ENCODE measurements at regions not wholly inside any gene's neighbourhood (a gene's known extent, or its start where the extent isn't known, plus 50 kb on each side); places are given as distances from the start of the nearest gene placed in this dataset.

DNA sequence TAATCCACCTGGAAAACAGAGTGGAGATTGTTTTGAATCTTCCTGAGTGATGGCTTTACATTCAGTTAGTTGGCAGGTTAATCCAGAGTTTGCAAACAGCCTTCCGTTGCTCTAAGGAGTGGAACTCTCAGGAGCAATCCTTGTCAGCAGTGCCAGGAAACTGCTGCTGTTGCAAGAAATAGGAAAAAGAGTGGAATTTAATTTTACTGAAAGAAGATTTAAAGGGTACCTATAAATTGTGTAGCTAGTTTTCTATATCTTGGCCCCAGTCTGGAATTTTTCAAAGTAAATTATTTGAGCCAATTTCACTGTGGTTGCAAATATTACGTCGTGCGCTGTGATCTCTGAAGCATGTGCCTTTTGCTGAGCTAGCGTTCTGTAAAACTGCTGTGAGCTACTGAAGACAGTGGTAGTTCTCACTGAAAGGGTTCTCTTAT is 55.5 kb upstream of the SLC5A12 start:
- no peaks in the 10 kb centered on the region for H3K9me3 ChIP-seq
- no peak overlapping the region for H3K4me3 ChIP-seq
- DNase-seq = peak; percentile 3
- no peaks in the 10 kb centered on the region for H3K27me3 ChIP-seq
- H3K36me3 ChIP-seq = no peaks in the 10 kb centered on the region

DNA sequence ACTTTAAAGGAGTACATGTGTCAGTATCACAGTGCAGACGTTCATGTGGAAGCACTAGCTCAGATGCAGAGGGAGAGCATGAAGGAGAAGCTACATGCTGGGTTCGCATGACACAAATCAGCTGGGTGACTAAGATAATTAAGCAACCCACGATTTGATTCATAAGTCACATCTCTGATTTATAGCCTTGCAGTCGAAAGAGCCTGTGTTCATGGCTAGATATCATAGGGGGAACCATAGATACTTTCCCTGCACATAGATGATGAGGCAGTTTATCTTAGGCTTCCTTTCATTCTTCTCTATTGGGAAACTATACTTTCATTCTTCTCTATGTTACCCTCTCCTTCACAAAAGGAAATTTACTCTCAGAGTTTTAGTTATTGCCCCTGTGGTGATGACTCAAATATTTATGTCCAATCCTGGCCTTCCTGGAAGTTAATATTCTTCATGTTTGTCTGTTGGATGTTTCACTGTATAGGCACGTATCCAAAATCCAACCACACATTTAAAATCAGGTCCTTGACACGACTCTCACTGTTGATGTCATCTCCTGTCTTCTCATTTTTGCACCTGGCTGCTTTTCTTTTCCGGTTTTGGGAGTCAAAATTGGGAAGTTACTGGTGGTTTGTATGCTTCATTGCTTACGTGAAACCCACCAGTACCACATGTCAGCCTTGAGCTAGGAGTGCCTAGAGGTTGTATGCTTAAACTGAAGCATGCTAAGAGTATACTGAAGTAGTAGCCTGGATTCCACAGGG is 56.3 kb upstream of the SLC5A12 start:
- H3K36me3 ChIP-seq = no peaks in the 10 kb centered on the region
- peak; percentile 30 for DNase-seq
- H3K4me3 ChIP-seq = peak overlapping the region; percentile 25
- H3K9me3 ChIP-seq = no peaks in the 10 kb centered on the region
- H3K27me3 ChIP-seq = no peaks in the 10 kb centered on the region

DNA sequence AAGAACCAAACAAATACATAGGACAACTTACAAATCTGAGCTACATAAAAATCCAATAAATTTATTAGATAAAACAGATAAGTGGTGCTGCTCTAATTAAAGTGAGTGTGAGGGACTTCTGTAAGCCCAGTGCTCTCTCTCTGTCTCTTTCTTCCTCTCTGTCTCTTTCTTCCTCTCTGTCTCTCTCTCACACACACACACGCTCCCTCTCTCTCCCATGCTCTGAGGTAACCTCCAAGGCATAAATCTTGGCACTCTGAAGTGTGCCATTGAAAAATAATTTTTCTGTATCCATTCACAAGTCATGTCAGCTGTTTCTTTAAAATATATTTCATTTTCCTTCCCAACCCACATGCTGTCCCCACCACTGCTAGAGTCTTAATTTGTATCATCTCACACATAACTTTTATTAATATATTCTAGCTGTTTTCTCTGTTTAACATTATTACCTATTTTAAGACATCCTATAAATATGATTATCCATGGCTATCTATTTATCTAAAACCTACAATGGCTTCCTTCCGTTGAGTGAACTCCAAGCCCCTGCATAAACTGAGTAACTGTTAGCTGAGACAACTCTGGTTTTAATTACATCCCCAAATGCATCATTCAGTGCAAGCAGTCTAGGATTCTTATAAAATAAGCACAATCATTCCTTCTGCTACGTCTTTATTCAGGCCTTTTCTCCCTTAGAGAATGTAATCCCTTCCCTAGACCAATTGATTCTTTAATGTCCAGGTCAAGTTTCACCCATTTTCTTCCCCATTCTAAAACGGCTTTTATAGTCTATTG is 57.4 kb upstream of the SLC5A12 start:
- Histone ChIP-seq H3K9me3 (no peaks in the 10 kb centered on the region), H3K4me3 (no peak overlapping the region), H3K36me3 (no peaks in the 10 kb centered on the region), H3K27me3 (no peaks in the 10 kb centered on the region)
- DNase-seq = no peak

DNA sequence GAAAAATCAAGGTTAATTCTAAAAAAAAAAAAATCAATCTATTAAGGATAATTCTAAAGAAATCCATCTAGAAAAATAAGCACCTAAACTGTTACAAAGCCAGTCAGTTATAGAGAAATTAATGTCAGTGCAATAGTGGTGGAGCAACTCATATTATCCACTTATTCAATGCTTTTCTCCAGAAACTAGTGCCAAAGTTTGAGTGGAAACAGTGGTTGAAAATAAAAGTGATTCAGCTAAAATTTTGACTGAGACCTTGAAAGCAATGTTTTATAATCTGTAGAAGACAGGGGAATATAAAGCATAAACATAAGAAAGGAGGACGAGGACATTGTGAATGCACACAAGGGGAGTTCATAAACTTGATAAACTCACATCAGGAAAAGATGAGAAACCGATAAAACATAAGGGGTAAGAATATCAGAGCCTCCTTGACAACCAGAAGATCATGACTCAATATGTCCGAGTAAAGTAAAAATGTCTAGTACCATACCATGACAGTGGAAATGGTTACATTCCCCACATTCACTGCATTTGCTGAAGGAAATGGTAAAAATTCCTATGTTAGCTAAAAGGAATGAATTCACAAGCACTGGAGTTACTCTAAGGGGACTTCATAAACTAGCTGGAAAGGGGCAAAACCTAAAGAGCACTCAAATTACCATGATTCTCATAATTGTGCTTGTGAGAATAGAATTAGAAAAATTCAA is 58.7 kb upstream of the SLC5A12 start:
- no peak for DNase-seq
- Histone ChIP-seq H3K36me3 (no peaks in the 10 kb centered on the region), H3K9me3 (no peaks in the 10 kb centered on the region), H3K4me3 (no peak overlapping the region), H3K27me3 (no peaks in the 10 kb centered on the region)

DNA sequence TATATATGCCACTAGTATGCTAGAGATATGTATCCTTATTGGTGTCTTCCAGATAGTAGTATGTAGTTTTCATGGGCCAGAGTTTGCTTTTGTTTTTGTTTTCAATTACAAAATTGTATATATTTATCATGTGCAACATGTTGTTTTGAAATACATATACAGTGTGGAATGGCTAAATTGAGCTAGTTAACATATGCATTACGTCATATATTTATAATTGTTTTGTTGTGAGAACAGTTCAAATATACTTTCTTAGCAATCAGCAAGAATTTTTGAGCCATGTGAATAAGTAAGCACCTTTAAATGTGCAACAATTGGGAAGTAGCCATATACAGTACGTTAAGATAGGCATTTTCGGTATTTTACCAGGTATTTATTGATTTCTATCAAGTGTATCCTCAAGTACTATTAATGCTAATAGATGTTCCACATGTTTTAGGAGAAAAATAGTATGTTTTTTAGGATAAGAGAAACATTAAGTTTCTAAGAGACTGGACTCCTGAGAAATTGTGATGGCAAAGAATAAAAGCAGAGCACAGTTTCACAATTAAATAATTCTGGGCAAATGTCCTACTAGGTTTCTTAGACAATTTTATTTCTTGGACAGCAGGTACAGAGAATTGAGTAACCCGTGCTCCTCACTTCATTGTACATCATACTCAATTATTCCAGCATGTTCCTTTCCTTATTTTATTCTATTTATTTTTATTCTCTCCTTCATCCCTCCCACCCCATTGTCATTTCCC is 60.5 kb upstream of the SLC5A12 start:
- no peak for DNase-seq
- Histone ChIP-seq H3K36me3 (no peaks in the 10 kb centered on the region), H3K27me3 (no peaks in the 10 kb centered on the region), H3K9me3 (no peaks in the 10 kb centered on the region), H3K4me3 (no peak overlapping the region)

DNA sequence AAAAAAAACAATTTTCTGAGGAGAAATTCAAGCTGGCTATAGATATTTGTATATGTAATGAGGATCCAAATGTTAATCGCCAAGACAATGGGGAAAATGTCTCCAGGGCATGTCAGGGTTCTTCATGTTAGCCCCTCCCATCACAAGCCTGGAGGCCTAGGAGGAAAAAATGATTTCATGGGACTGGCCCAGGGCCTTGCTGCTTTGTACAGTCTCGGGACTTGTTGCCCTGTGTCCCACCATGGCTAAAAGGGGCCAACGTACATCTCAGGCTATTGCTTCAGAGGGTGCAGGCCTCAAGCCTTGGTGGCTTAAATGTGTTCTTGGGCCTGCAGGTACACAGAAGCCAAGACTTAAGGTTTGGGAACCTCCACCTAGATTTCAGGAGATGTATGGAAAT is 62.1 kb upstream of the SLC5A12 start:
- H3K4me3 ChIP-seq = no peak overlapping the region
- no peaks in the 10 kb centered on the region for H3K9me3 ChIP-seq
- H3K36me3 ChIP-seq = no peaks in the 10 kb centered on the region
- H3K27me3 ChIP-seq = no peaks in the 10 kb centered on the region
- no peak for DNase-seq

DNA sequence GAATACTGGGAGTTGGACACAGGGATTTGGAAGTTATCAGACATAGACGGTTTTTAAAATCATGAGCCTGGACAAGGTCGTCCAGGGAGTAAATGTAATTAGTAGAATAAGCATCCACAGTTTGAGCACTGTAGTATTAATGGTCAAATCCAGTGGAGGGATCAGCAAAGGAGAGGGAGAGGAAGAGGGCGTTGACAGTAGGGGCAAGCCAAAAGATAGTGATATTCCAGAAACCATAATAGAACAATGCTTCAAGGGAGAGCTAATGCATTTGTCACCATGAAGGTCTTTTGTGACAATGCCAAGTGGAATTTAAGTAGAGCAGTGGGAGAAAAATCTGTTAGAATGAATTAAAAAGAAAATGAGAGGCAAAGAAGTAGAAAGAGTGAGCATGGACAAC is 68.9 kb upstream of the SLC5A12 start:
- H3K4me3 ChIP-seq = no peak overlapping the region
- DNase-seq = no peak
- no peaks in the 10 kb centered on the region for H3K36me3 ChIP-seq
- no peaks in the 10 kb centered on the region for H3K27me3 ChIP-seq
- H3K9me3 ChIP-seq = no peaks in the 10 kb centered on the region

DNA sequence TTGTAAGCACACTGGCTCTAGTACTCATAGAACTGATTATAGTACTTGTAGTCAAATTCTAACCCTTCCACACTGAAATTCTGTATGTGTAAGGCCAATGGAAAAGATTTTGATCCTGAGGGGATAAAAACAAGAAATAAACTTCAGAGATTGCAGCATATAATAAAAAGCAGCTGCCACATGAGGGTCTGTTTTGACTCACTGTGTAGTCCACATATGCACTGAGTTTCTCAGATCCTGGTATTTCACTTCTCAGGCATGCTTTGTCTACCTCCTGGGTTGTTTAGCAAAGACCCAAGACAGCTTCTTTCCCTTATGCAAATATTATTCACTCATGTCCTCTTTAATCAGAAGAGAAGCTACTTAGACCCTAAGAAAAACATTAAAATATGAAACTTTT is 71.1 kb upstream of the SLC5A12 start:
- Histone ChIP-seq H3K9me3 (no peaks in the 10 kb centered on the region), H3K36me3 (no peaks in the 10 kb centered on the region), H3K27me3 (no peaks in the 10 kb centered on the region), H3K4me3 (no peak overlapping the region)
- no peak for DNase-seq

DNA sequence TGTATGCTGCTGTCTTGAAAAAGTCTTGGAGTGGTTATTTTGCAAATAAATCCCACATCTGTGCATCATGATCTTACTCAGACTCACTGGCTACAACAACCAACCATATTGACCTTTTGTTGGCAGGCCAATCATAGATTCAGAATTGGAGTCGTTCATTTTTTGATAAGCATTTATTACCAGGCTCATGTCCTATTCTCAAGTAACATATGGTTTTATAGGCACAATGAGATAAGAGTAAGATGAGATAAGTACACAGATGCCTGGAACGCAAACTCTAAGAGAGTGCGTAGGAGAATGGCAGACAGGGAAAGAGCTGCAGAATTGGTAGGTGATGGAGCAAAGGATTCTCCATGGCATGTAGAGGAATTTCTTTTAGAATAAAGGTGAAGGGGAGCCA is 71.6 kb upstream of the SLC5A12 start:
- DNase-seq = no peak
- no peaks in the 10 kb centered on the region for H3K27me3 ChIP-seq
- no peaks in the 10 kb centered on the region for H3K9me3 ChIP-seq
- no peaks in the 10 kb centered on the region for H3K36me3 ChIP-seq
- H3K4me3 ChIP-seq = no peak overlapping the region

DNA sequence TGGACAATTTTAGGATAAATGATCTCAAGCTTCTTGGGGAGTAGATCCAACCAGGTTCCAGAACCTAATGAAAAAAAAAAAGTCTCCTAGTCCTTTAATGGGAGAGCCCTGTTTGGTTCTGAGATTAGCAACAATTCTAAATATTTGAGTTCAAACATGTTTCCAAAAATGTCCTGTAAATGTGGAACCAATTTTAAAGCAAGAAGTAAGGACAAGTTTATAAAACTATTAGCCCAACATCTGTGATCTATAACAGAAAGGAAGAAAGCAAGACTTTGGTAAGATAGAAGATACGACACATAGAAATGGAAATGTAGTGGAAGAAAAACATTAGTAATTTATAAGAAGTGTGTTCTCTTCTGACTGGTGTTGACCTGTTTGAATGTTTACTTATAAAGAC is 79.7 kb upstream of the SLC5A12 start:
- no peak for DNase-seq
- Histone ChIP-seq H3K27me3 (no peaks in the 10 kb centered on the region), H3K4me3 (no peak overlapping the region), H3K9me3 (no peaks in the 10 kb centered on the region), H3K36me3 (no peaks in the 10 kb centered on the region)

DNA sequence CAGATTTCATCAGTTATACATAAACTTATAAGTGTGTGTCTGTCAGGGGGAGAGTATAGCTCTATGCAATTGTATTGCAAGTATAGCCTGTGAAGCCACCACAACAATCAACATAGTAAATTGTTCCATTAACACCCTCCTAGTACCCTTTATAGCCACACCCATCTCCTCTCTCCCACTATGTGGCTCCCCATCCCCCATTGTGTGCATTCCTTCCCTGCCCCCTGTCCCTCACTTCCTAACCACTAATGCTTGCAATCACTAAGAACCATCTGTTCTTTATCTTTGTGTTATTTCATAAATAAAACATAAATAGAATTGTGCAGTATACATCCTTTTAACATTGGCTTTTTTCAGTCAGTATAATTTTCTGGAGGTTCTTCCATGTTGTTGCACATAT is 83.1 kb upstream of the SLC5A12 start:
- Histone ChIP-seq H3K27me3 (no peaks in the 10 kb centered on the region), H3K36me3 (no peaks in the 10 kb centered on the region), H3K4me3 (no peak overlapping the region), H3K9me3 (no peaks in the 10 kb centered on the region)
- no peak for DNase-seq

DNA sequence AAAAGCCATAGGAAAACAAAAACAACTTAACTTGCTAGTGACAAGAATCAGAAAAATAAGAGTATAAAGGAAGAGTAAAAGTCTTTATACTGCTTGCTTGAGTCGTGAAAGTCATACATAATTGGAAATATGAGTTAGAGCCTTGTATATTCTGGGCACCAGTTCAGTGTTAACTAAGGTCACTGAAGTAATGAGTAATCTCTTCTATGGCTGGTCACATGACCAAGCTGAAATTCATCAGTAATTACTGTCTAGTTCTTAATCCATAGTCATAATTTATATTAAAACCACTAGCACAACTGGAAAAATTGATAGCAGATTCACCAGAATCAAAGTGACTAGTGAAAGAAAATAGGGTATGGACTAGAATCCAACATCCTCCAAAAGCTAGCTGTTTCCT is 84.4 kb upstream of the SLC5A12 start:
- H3K36me3 ChIP-seq = no peaks in the 10 kb centered on the region
- H3K27me3 ChIP-seq = no peaks in the 10 kb centered on the region
- no peaks in the 10 kb centered on the region for H3K9me3 ChIP-seq
- H3K4me3 ChIP-seq = no peak overlapping the region
- DNase-seq = no peak

DNA sequence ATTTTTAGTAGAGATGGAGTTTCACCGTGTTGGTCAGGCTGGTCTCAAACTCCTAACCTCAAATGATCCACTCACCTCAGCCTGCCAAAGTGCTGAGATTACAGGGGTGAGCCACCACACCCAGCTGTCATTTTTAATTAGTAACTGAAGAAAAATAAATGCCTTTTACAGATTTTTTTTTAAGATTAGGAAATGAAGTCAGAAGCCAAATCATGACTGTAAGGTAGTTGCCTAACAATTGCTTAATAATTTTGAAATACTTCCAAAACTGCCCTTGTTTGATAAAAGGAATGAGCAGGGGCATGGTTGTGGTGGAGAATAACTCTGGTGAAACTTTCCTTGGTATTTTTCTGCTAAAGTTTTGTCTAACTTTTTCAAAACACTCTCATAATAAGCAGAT is 98.9 kb upstream of the SLC5A12 start:
- H3K36me3 ChIP-seq = peaks cover 26% of the 10 kb centered on the region
- H3K4me3 ChIP-seq = no peak overlapping the region
- peaks cover 13% of the 10 kb centered on the region for H3K9me3 ChIP-seq
- peak; percentile 28 for DNase-seq
- no peaks in the 10 kb centered on the region for H3K27me3 ChIP-seq

DNA sequence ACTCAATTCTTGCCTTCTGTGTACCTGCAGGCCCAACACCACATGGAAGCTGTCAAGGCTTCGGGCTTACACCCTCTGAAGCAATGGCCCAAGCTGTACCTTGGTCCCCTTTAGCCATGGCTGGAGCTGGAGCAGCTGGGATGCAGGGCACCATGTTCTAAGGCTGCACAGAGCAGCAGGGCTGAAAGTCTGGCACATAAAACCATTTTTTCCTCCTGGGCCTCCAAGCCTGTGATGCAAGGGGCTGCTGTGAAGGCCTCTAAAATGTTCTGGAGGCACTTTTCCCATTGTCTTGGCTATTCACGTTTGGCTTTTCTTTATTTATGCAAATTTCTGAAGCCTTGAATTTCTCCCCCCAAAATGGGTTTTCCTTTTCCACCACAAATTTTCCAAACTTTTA is 102.1 kb upstream of the SLC5A12 start:
- DNase-seq = no peak
- H3K36me3 ChIP-seq = peaks cover 29% of the 10 kb centered on the region
- H3K4me3 ChIP-seq = no peak overlapping the region
- peaks cover 14% of the 10 kb centered on the region for H3K9me3 ChIP-seq
- H3K27me3 ChIP-seq = no peaks in the 10 kb centered on the region

DNA sequence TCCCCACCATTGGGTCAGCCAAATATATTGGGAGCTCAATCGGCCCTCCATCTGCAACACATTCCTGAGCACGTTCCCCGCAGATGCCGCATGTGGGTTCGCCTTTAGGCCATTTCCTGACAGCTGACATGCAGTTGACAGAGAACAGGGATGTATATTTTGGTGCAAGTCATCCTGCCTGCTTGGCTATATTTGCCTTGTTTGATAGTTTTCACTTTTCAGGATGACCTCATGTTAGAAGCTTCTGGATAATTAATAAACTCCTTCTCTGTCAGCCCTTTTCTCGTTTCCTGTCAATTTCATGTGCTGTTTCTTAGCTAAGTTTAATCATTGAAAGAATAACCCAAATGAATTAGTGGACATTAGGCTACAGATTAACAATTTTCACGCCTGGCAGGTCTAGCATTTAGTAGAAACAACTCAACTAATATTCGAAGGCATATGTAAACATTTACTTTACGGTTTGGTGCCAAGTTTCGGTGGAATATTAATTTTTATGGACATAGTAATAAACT is 105.8 kb upstream of the SLC5A12 start:
- no peak for DNase-seq
- H3K9me3 ChIP-seq = peaks cover 12% of the 10 kb centered on the region

DNA sequence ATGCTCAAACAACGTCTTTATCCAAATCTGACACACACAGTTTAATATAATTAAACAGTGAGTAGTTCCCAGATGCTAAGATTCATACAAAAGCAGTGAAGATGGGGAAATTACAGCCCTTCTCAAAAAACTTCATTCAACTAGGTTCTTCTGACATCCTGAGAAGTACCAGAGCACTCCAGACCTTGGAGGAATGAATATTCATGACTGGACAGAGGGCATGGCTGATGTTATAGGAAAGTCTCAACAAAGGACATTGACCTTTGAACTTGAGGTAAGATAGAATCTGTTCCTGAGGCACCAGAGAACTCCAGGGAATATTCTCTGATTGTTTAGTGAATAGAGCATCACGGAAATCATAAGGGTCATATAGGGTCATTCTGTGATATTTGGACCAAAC is 106.4 kb upstream of the SLC5A12 start:
- no peak for DNase-seq
- Histone ChIP-seq H3K4me3 (no peak overlapping the region), H3K36me3 (peaks cover 16% of the 10 kb centered on the region), H3K27me3 (no peaks in the 10 kb centered on the region), H3K9me3 (peaks cover 10% of the 10 kb centered on the region)

More for the DNA sequence above, 105.8 kb upstream of the SLC5A12 start:
- Histone ChIP-seq H3K36me3 (peaks cover 22% of the 10 kb centered on the region), H3K4me3 (no peak overlapping the region), H3K27me3 (no peaks in the 10 kb centered on the region)

Data from MG63 (cell line).